RKO (cell line): ENCODE measurements at regions not wholly inside any gene's neighbourhood (a gene's known extent, or its start where the extent isn't known, plus 50 kb on each side); places are given as distances from the start of the nearest gene placed in this dataset.

Source experiments
- DNase-seq: peaks from one replicate; pipeline ENCODE4 v3.0.0-alpha.2; 2016; ENCODE audit warnings: low spot score

- DNase-seq: no peak
Observed at GRCh38 chr4:62156205-62156604, 956.1 kb downstream of the ADGRL3 start.

- DNase-seq: no peak
Observed at GRCh38 chr4:62145276-62145675, 945.1 kb downstream of the ADGRL3 start.

DNA sequence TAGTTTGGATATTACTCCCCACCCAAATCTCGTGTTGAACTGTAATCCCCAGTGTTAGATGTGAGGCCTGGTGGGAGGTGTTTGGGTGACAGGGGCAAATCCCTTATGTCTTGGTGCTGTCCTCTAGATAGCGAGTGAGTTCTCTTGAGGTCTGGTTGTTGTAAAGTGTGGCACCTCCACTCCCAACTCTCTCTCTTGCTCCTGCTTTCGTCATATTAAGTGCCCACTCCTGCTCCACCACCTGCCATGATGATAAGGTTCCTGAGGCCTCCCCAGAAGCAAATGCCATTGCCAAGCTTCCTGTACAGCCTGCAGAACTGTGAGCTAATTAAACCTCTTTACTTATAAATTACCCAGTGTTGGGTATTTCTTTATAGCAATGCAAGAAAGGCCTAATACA is 944.3 kb downstream of the ADGRL3 start:
- no peak for DNase-seq

GRCh38 chr4:62135565-62136156 is 935.5 kb downstream of the ADGRL3 start:
- peak; percentile 18 for DNase-seq

DNA sequence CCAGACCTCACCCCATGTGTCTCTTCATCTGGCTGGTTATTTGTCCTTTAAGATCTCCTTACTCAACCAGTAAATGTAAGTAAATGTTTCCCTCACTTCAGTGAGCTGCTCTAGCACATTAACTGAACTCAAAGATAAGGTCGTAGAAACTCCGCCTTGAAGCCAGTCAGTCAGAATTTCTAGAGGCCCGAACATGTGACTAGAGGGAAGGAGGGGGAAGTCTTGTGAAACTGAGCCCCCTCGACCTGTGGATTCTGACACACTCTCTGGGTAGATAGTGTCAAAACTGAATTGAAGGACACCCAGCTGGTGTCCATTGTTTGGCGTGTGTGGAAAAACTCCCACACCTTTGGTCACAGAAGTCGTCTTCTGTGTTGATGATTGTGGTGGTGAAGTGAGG is 933.9 kb downstream of the ADGRL3 start:
- DNase-seq: no peak

DNA sequence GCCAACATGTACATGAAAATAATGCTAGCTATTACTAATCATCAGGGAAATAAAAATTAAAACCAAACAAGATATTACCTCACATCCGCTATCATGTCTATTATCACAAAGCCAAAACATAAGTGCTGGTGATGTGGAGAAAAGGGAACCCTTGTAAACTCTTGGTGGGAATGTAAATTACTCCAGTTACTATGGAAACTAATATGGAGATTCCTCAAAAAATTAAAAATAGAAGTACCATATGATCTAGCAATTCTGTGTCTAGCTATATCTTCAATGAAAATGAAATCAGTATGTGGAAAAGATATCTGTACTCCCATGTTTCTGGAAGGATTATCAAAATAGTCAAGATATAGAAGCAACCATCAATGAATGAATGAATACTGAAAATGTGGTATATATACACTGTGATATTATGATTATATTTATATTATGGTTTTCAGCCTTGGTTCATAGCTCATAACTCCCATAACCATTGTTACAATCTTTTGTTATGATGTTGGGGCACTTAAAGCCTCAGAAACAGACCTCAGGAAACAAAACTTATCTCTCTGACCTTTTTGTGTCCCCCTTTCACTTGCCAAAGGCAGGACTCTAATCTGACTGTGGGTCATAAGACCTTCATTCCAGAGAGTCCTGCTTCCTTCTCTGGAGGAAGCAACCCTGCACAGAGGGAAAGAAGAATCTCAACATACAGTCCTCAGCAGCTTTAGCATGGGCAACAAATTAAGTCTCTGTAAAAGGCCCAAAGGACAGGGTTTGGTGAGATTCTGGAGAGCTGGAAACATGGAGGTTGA is 933.2 kb downstream of the ADGRL3 start:
- no peak for DNase-seq

- DNase-seq: no peak
Observed at GRCh38 chr4:62131049-62131448, 930.9 kb downstream of the ADGRL3 start.

GRCh38 chr4:62130637-62131036 is 930.5 kb downstream of the ADGRL3 start:
- no peak for DNase-seq

DNA sequence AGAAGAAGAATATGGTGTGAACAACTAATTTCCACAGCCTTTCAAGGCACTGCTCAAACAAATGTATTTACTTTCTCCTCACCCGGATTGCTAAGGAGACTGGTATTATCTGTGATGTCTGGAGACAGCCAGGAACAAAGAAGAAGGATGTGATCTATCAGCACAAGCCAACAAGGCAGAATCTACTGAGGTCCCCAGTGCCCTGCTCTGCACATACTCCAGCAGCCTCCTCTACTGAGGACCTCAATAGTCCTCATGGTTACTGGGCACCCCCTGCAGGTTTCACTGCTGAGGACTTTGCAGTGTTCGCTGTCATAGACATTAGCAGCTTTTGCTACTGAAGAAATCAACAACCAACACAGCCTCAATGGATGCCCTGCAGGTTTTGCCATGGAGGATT is 930.1 kb downstream of the ADGRL3 start:
- DNase-seq: no peak
